ENCODE measurements at regions not wholly inside any gene's neighbourhood (a gene's known extent, or its start where the extent isn't known, plus 50 kb on each side); places are given as distances from the start of the nearest gene placed in this dataset.

GRCh38 chr3:137079571-137079970 lies 121.8 kb downstream of the IL20RB start:
- TF ChIP-seq CTCF (conservative IDR thresholded peaks at IDR 0.05; ENCODE audit: low read depth, low read length) (no peak), EZH2 (IDR thresholded peaks at IDR 0.05; ENCODE audit: borderline replicate concordance, low read depth, low read length, poor library complexity, severe bottlenecking) (no peak)

Data from A673 (cell line).